Upper lobe of left lung (tissue), 6 donors: ENCODE measurements at regions not wholly inside any gene's neighbourhood (a gene's known extent, or its start where the extent isn't known, plus 50 kb on each side); places are given as distances from the start of the nearest gene placed in this dataset.
"Not testable (repeated sequence)": the region's sequence is repeated elsewhere in the genome, so short reads cannot be mapped to it uniquely, and the experiment has no call there.

Experiments used
- ATAC-seq, 2 donors: fragments of 200-7000 bp; cut with Tn5 transposase; one replicate each; pipeline ENCODE4 v1.9.1; 2022; ENCODE audit warnings: mild to moderate bottlenecking in 2 of 2, moderate library complexity in 2 of 2; ENCODE audit not compliant: low FRiP score in 2 of 2
- DNase-seq, 2 donors: peaks; one replicate each; pipeline ENCODE4 v3.0.0-alpha.2; 2019 to 2020
- H3K27ac ChIP-seq, 4 donors: fragments of 200-600 bp; sonication (generic); one replicate each; pipeline ENCODE4 v1.5.1; 2016 to 2019
- H3K27me3 ChIP-seq, 4 donors: fragments of 200-600 bp; sonication (generic); one replicate each; pipeline ENCODE4 v1.5.1; 2017 to 2019
- H3K36me3 ChIP-seq, 4 donors: fragments of 200-600 bp; sonication (generic); one replicate each; pipeline ENCODE4 v1.5.1; 2016 to 2019
- H3K4me1 ChIP-seq, 4 donors: fragments of 200-600 bp; sonication (generic); one replicate each; pipeline ENCODE4 v1.5.1; 2018 to 2019
- H3K4me3 ChIP-seq, 4 donors: fragments of 200-600 bp; sonication (generic); one replicate each; pipeline ENCODE4 v1.5.1; 2017 to 2019; ENCODE audit warnings: mild to moderate bottlenecking in 2 of 4, moderate library complexity in 1 of 4
- H3K9me3 ChIP-seq, 4 donors: fragments of 200-600 bp; sonication (generic); one replicate each; pipeline ENCODE4 v1.5.1; 2018 to 2019
- EP300 ChIP-seq, 4 donors: sonication (generic); formaldehyde crosslinking; IDR thresholded peaks; one replicate each; pipeline ENCODE4 v1.5.1; 2017; ENCODE audit warnings: antibody characterized with exemption in 4 of 4, control low read depth in 2 of 4
- POLR2A ChIP-seq, 4 donors: fragments of 450-650 bp; IDR thresholded peaks; one replicate each; pipeline ENCODE4 v1.5.1; 2016 to 2017; ENCODE audit warnings: antibody characterized with exemption in 4 of 4, mild to moderate bottlenecking in 2 of 4
- POLR2AphosphoS5 ChIP-seq, 2 donors: sonication (generic); formaldehyde crosslinking; IDR thresholded peaks; one replicate each; pipeline ENCODE4 v1.5.1; 2017; ENCODE audit warnings: antibody characterized with exemption in 2 of 2
- WGBS, 2 donors: methylation state at CpG; one replicate each; pipeline ENCODE4 v1.1.5; 2017 to 2018; 5-methylcytosine and 5-hydroxymethylcytosine counted together
- TF ChIP-seq, protein P1 (sequence below), 6 experiments: fragments of 450-650 bp in 4 of 6; fragments of 200-600 bp in 2 of 6; sonication (generic) in 2 of 6; IDR thresholded peaks; one replicate each; pipeline ENCODE4 v1.5.1; 2016 to 2019; ENCODE audit warnings: antibody characterized with exemption in 6 of 6
- donor health status: DM: no; HTN: no; CAD: no; lungs with moderate emphysema.
- donor health status: DM: no; HTN: yes; CAD: no; lungs with severe emphysema.

DNA sequence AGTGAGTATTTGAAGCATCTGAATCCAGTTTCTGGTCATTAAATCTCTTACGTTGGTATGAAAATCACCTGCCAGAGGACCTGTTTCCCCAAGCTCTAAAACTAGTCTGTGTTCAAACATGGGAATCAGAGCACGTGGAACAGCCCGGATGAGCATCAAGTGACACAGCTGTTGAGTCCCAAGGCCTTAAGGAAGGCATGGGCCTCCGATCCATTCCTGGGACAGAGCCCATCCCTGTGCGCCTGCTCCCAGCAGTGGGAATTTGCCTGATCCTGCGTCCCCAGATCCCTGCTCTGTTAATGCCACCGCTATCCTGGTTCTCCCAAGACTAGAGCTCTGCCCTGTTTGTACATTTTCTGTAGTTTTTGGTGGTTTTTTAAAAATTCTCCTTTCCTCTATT is 68.4 kb upstream of the FBXO28 start:
- no peaks in the 10 kb centered on the region for H3K9me3 ChIP-seq
- no peak overlapping the region for H3K4me3 ChIP-seq
- H3K4me1 ChIP-seq: peaks cover 0 to 4% (median 0%) of the 10 kb centered on the region in 4 donors
- ATAC-seq: no peak
- no peaks in the 10 kb centered on the region for H3K27me3 ChIP-seq
- no peak for DNase-seq
- no peak overlapping the region for H3K27ac ChIP-seq
- 62 to 78% methylated on average over 7 of the region's 7 CpGs for WGBS, 2 donors
- TF ChIP-seq EP300 (IDR thresholded peaks at IDR 0.05): no peak
- no peak for TF ChIP-seq POLR2AphosphoS5 (IDR thresholded peaks at IDR 0.05)
- TF ChIP-seq, protein P1, sequence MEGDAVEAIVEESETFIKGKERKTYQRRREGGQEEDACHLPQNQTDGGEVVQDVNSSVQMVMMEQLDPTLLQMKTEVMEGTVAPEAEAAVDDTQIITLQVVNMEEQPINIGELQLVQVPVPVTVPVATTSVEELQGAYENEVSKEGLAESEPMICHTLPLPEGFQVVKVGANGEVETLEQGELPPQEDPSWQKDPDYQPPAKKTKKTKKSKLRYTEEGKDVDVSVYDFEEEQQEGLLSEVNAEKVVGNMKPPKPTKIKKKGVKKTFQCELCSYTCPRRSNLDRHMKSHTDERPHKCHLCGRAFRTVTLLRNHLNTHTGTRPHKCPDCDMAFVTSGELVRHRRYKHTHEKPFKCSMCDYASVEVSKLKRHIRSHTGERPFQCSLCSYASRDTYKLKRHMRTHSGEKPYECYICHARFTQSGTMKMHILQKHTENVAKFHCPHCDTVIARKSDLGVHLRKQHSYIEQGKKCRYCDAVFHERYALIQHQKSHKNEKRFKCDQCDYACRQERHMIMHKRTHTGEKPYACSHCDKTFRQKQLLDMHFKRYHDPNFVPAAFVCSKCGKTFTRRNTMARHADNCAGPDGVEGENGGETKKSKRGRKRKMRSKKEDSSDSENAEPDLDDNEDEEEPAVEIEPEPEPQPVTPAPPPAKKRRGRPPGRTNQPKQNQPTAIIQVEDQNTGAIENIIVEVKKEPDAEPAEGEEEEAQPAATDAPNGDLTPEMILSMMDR (IDR thresholded peaks at IDR 0.05): no peak
- no peak for TF ChIP-seq POLR2A (IDR thresholded peaks at IDR 0.05)
- no peaks in the 10 kb centered on the region for H3K36me3 ChIP-seq

DNA sequence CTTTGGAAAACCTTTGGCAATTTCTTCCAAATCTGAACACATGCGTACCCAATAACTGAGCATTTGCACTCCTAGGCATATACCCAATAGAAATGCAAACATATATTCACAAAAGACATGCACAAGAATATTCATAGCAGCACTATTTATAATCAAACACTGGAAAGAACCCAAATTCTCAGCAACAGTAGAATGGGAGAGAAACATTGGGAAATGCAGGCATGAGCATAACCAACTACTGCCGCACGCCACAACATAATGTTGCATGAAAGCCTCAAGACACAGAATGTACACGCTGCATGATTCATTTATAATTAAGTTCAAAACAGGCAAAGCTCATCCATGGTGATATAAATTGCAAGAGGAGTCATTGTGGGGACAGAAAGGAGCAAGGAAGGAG is 69.5 kb upstream of the FBXO28 start:
- TF ChIP-seq POLR2A (IDR thresholded peaks at IDR 0.05): no peak
- H3K4me1 ChIP-seq: peaks cover 0 to 4% (median 0%) of the 10 kb centered on the region in 4 donors
- WGBS, 2 donors: 92 to 94% methylated on average over 4 of the region's 4 CpGs
- ATAC-seq (no peak), DNase-seq (no peak)
- H3K4me3 ChIP-seq: no peak overlapping the region
- no peak overlapping the region for H3K27ac ChIP-seq
- H3K9me3 ChIP-seq: no peaks in the 10 kb centered on the region
- H3K36me3 ChIP-seq: no peaks in the 10 kb centered on the region
- H3K27me3 ChIP-seq: no peaks in the 10 kb centered on the region

DNA sequence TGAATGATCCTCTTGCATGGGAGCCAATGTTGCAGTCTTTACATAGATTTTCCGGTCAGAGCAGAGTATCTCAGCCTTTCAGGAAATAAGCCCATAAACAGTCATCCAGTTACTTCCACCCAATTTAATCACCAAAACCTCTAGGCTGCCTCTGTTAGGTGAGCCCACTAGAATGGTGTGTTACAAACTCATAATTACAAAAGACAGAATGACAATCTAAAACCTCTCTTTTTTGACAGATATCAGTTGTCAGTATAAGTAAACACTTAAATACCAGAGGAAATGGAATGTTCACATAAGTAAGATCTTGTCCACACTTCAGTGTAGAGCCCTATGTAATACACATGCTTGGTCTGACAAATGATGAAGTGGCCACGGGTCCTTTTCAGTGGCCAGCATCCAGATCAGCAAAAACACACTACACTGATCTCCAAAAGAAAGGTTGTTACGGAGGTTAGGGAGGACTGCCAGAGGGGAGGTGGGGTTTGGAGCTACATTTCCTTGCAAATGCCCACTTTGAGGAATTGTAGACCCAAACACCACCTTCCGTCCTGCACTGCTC is 71.3 kb upstream of the FBXO28 start:
- TF ChIP-seq POLR2A (IDR thresholded peaks at IDR 0.05) (no peak), EP300 (IDR thresholded peaks at IDR 0.05) (no peak), POLR2AphosphoS5 (IDR thresholded peaks at IDR 0.05) (no peak)
- TF ChIP-seq, protein P1 (IDR thresholded peaks at IDR 0.05): no peak
- Histone ChIP-seq H3K36me3 (no peaks in the 10 kb centered on the region), H3K4me3 (no peak overlapping the region), H3K9me3 (no peaks in the 10 kb centered on the region), H3K4me1 (peaks cover 0 to 4% (median 0%) of the 10 kb centered on the region in 4 donors), H3K27ac (no peak overlapping the region), H3K27me3 (no peaks in the 10 kb centered on the region)
- WGBS, 2 donors: 42 to 48% methylated on average over 4 of the region's 4 CpGs
- ATAC-seq (no peak), DNase-seq (no peak)

DNA sequence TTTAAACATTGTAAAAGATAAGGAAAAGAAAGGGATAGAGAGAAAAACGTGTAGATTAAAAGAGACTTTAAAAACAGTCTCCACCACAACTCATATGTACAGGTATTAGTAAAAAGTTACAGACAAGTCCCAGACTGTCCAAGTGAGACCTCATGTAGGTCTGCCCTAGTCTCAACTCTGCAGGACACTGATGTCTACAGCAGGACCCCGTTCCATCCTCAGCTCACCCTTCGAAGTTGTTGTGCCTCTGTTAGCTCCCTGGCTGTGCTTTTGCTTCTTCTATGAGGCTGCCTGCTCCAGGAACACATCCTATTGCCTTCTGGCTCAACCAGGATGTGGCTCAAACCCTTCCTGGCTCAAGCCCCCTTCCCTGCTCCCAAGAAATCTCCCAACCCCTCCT is 72.9 kb upstream of the FBXO28 start:
- Histone ChIP-seq H3K9me3 (no peaks in the 10 kb centered on the region), H3K27ac (no peak overlapping the region), H3K27me3 (no peaks in the 10 kb centered on the region), H3K4me3 (no peak overlapping the region), H3K36me3 (no peaks in the 10 kb centered on the region), H3K4me1 (peaks cover 0 to 4% (median 0%) of the 10 kb centered on the region in 4 donors)
- no peak for TF ChIP-seq POLR2A (IDR thresholded peaks at IDR 0.05)
- TF ChIP-seq EP300 (IDR thresholded peaks at IDR 0.05): no peak
- TF ChIP-seq, protein P1 (IDR thresholded peaks at IDR 0.05): no peak
- TF ChIP-seq POLR2AphosphoS5 (IDR thresholded peaks at IDR 0.05): no peak
- 51 to 70% methylated on average over 3 of the region's 3 CpGs for WGBS, 2 donors
- ATAC-seq: no peak
- no peak for DNase-seq

DNA sequence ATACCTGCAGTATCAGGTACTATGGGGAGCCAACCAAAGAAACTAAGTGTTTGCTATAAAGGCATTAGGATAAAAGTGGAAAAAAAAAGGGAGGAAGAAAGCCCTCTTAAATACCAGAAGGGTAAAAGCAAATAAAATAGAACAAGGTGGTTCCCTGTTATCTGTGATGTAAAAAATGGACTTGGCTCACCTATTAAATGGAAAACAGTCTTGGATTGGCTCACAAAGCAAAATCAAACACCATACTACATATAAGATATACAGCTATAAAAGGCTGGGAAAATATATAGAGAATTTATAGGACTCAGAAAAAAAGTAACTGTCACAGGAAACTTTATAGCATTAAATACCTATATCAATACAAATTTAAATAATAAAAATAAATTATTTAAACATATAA is 73.5 kb upstream of the FBXO28 start:
- not testable (repeated sequence) for H3K27ac ChIP-seq, H3K4me3 ChIP-seq, H3K9me3 ChIP-seq, ATAC-seq, H3K36me3 ChIP-seq, H3K27me3 ChIP-seq, H3K4me1 ChIP-seq, DNase-seq

DNA sequence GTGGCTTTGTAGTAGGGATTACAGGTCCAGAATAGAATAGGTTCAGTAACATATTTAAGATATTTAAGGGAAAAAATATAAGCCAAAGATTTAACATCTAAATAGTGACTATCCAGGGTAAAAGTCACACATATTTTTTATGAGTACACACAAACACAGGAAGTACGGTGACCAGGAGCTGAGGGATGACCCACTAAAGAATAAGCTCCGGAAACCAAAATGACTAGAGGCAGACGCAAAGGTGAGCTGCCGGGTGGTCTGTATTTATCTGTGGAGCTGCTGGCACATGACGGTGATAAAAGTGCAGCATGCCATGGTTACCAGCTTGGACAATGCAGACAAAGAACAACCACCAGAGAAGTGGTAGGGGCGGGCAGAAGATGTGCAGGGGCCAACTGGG is 73.9 kb upstream of the FBXO28 start:
- H3K4me1 ChIP-seq, H3K27me3 ChIP-seq, H3K9me3 ChIP-seq, H3K27ac ChIP-seq, ATAC-seq, H3K36me3 ChIP-seq, H3K4me3 ChIP-seq, DNase-seq: not testable (repeated sequence)
- 81 to 82% methylated on average over 6 of the region's 6 CpGs for WGBS, 2 donors

DNA sequence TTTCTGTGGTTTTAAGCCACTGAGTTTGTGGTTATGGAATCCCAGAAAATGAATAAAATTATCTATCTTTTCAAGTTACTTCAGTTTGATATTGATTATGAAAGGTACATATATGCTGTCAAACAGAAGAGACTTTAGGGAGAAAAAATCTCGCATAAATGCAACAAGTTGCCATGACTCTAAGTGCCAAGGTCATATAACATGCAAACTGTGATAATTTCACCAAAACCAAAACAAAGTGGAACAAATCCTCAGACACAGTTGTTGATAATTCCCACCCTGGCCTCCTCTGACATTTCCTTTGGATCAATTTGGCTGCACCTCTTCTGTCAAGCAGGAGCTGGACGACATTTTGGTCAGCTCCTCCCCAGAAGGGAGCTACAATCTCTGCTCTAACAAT is 75.1 kb upstream of the FBXO28 start:
- H3K36me3 ChIP-seq, DNase-seq, H3K4me1 ChIP-seq, ATAC-seq, H3K4me3 ChIP-seq, H3K27ac ChIP-seq, H3K9me3 ChIP-seq, H3K27me3 ChIP-seq: not testable (repeated sequence)
- WGBS, 2 donors: 84 to 86% methylated on average over 2 of the region's 2 CpGs

DNA sequence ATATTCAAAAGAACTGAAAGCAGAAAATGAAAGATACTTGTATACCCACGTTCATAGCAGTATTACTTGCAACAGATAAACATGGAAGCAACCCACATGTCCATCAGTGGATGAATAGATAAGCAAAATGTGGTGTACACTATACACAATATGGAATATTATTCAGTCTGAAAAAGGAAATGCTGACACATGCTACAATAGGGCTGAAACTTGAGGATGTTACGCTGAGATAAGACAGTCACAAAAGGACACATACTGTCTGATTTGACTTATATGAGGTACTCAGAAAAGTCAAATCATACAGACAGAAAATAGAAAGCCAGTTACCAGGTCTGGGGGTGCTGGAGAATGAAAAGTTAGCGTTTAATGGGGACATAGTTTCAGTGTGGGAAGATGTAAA is 76.5 kb upstream of the FBXO28 start:
- DNase-seq, ATAC-seq: not testable (repeated sequence)
- WGBS, 2 donors: 69 to 74% methylated on average over 2 of the region's 3 CpGs

DNA sequence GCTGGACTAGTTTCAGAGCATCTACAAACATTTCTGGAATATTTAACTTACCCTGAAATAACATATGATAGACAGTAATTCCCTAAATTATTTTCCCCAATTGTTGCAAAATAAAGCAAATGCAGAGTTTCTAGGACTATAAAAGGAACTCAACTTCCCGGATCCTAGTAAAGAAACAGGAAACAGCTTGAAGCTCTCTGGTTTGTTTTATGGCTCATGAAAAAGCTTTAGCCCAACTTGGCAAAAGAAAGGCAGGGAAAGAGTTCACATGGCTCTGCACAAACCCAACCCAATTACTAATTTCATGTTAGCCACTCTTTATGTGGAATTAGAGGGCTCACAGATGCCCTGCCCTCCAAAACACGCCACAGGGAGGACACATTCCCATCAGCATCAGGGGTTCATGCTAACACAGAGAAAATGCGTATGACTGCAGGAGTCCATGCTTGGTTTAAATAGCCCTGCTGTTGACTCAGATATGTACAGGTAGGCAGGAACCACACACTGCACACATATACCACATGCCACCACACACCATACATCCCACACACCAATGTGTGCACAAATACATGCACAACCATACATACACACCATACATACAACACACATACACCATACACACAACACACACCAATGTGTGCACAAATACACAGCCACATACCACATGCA is 81.2 kb upstream of the FBXO28 start:
- H3K36me3 ChIP-seq, H3K9me3 ChIP-seq, ATAC-seq, DNase-seq, H3K4me3 ChIP-seq, H3K4me1 ChIP-seq, H3K27ac ChIP-seq, H3K27me3 ChIP-seq: not testable (repeated sequence)
- 0 to 8% methylated on average over 1 to 2 of the region's 3 CpGs for WGBS, 2 donors

More for the DNA sequence above, 76.5 kb upstream of the FBXO28 start:
- not testable (repeated sequence) for H3K27me3 ChIP-seq, H3K27ac ChIP-seq, H3K4me3 ChIP-seq, H3K4me1 ChIP-seq, H3K9me3 ChIP-seq, H3K36me3 ChIP-seq

DNA sequence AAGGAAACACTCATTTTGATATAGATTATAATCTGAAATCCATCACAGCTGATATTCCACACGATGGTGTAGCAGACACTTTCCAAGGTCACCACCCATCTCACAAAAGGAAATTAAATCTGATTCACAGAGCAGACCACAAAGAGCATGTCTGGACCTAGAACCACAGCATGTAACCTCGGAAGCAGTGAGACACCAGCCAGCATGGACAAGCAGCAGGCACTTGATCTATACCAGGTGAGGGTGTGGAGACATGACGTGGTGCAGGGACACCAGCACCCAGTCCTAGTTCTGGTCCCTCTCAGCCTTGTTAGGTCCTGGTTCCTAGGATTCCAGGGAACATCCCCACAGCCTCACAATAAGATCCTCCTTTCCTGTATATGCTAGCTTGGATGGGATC is 81.9 kb upstream of the FBXO28 start:
- not testable (repeated sequence) for H3K27ac ChIP-seq, H3K27me3 ChIP-seq, H3K4me1 ChIP-seq, H3K9me3 ChIP-seq, H3K4me3 ChIP-seq, ATAC-seq, DNase-seq, H3K36me3 ChIP-seq
- WGBS, 2 donors: 79% methylated on average over 2 of the region's 3 CpGs; no CpG with 5 or more reads in 1 of the 2 donors
